GM23248 (cell line): ENCODE measurements at regions not wholly inside any gene's neighbourhood (a gene's known extent, or its start where the extent isn't known, plus 50 kb on each side); places are given as distances from the start of the nearest gene placed in this dataset.

ENCODE experiments used
- DNase-seq: peaks from one replicate; pipeline ENCODE4 v3.0.0-alpha.2; 2015
- H2AFZ ChIP-seq: fragments of 200-600 bp; sonication (generic); 2 replicates; pipeline ENCODE4 v1.6.1; 2016; ENCODE audit warnings: antibody characterized with exemption
- H3F3A ChIP-seq: fragments of 200-600 bp; sonication (generic); 2 replicates; pipeline ENCODE4 v1.6.1; 2016; ENCODE audit warnings: mild to moderate bottlenecking, antibody characterized with exemption, mixed run types; ENCODE audit not compliant: insufficient read depth
- H3K27ac ChIP-seq: fragments of 200-600 bp; sonication (generic); 2 replicates; pipeline ENCODE4 v1.5.1; 2016; ENCODE audit warnings: mild to moderate bottlenecking
- H3K27me3 ChIP-seq: fragments of 200-600 bp; sonication (generic); replicated peaks from 2 replicates; pipeline ENCODE4 v1.6.1; 2016; ENCODE audit warnings: mild to moderate bottlenecking; ENCODE audit not compliant: insufficient read depth
- H3K36me3 ChIP-seq: fragments of 200-600 bp; sonication (generic); 2 replicates; pipeline ENCODE4 v1.6.1; 2016; ENCODE audit warnings: low read depth, mild to moderate bottlenecking
- H3K4me1 ChIP-seq: fragments of 200-600 bp; sonication (generic); 2 replicates; pipeline ENCODE4 v1.6.1; 2016; ENCODE audit warnings: mild to moderate bottlenecking; ENCODE audit not compliant: insufficient read depth
- H3K4me2 ChIP-seq: fragments of 200-600 bp; sonication (generic); one replicate; pipeline ENCODE4 v1.6.1; 2016; ENCODE audit warnings: mild to moderate bottlenecking; ENCODE audit not compliant: unreplicated experiment
- H3K4me3 ChIP-seq: fragments of 200-600 bp; sonication (generic); 2 replicates; pipeline ENCODE4 v1.5.1; 2016; ENCODE audit warnings: mild to moderate bottlenecking
- H3K79me2 ChIP-seq: fragments of 200-600 bp; sonication (generic); 2 replicates; pipeline ENCODE4 v1.6.1; 2016; ENCODE audit warnings: mild to moderate bottlenecking; ENCODE audit not compliant: insufficient read depth
- H3K9ac ChIP-seq: fragments of 200-600 bp; sonication (generic); 2 replicates; pipeline ENCODE4 v1.6.1; 2016; ENCODE audit warnings: mild to moderate bottlenecking
- H3K9me2 ChIP-seq: fragments of 200-600 bp; sonication (generic); 2 replicates; pipeline ENCODE4 v1.6.1; 2016; ENCODE audit warnings: mixed run types, mild to moderate bottlenecking, moderate library complexity; ENCODE audit not compliant: insufficient read depth
- H3K9me3 ChIP-seq: fragments of 200-600 bp; sonication (generic); one replicate; pipeline ENCODE4 v1.6.1; 2017; ENCODE audit warnings: low read depth
- H4K20me1 ChIP-seq: fragments of 200-600 bp; sonication (generic); 2 replicates; pipeline ENCODE4 v1.6.0; 2016; ENCODE audit not compliant: insufficient read depth
- EZH2 ChIP-seq: fragments of 200-600 bp; sonication (generic); IDR thresholded peaks from 2 replicates; pipeline ENCODE4 v1.6.1; 2018; ENCODE audit warnings: antibody characterized with exemption, mild to moderate bottlenecking; ENCODE audit not compliant: insufficient read depth, poor library complexity, severe bottlenecking
- EZH2phosphoT487 ChIP-seq: fragments of 200-600 bp; sonication (generic); IDR thresholded peaks from 2 replicates; pipeline ENCODE4 v1.6.1; 2018; ENCODE audit warnings: antibody characterized with exemption, moderate library complexity, mild to moderate bottlenecking, low read depth; ENCODE audit not compliant: insufficient read depth
- WGBS, 2 experiments: methylation state at CpG; one replicate each; pipeline ENCODE4 v1.1.6; 2015 to 2017; ENCODE audit warnings: low lambda C conversion rate in 2 of 2, low coverage in 1 of 2; ENCODE audit errors: missing lambda C conversion rate in 2 of 2; 5-methylcytosine and 5-hydroxymethylcytosine counted together
- in situ Hi-C: fragments of 300-500 bp; cut with MboI; formaldehyde crosslinking; loops from 2 replicates; pipeline ENCODE4 v1.15.0; 2020

DNA sequence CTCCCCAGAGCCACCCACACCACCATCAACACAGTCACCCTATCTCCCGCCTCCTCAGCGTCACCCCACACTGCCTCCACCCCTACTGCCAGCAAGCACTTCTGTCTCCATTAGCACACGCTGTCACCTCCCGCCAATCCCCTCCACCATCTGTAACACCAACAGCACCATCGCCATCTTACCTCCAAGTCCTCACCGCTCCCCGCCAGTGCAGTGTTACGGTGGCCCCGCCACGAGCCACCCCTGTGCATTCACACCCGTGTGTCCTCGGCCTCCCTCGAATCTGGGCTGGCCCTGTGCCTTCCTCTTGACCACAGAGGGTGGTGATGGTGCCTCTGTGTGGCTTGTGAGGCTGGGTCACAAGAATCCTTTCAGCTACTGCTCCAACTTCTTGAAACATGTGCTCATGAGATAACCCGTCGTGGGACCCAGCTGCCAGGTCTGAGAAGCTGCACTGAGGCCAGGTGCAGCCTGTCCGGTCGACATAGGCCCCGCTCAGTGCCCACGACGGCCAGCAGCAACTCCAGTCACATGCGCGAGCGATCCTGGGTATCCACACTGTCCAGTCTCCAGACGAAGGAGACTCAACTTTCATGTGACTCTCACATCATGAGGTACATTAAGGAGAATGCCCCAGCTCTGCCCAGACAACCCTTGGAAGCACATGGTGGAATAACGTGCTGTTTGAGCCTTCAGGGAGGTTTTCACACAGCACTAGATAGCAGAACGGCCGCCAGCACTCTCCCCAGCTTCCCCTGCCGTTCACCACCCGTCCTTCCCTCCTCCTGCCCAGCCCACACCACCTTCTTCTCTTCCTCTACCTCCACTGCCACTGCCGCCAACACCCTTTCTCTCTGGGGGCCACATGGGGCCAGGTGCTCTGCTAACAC, 72.6 kb upstream of the ASB18 start:
- Histone ChIP-seq H3K9ac (no peak overlapping the region), H4K20me1 (no peaks in the 10 kb centered on the region), H3K36me3 (no peaks in the 10 kb centered on the region), H3K4me2 (no peak overlapping the region), H3K4me3 (no peak overlapping the region), H3F3A (no peaks in the 10 kb centered on the region), H3K27me3 (peaks cover 12% of the 10 kb centered on the region; the same call in 1 of the 2 replicates), H3K9me3 (no peaks in the 10 kb centered on the region), H2AFZ (no peak overlapping the region), H3K79me2 (no peaks in the 10 kb centered on the region), H3K27ac (no peak overlapping the region), H3K4me1 (no peaks in the 10 kb centered on the region), H3K9me2 (no peaks in the 10 kb centered on the region)
- 62 to 66% methylated on average over 28 to 30 of the region's 30 CpGs for WGBS, 2 experiments
- TF ChIP-seq EZH2phosphoT487 (no peak), EZH2 (no peak)
- no peak for DNase-seq
- in situ Hi-C loops = no loop called here

DNA sequence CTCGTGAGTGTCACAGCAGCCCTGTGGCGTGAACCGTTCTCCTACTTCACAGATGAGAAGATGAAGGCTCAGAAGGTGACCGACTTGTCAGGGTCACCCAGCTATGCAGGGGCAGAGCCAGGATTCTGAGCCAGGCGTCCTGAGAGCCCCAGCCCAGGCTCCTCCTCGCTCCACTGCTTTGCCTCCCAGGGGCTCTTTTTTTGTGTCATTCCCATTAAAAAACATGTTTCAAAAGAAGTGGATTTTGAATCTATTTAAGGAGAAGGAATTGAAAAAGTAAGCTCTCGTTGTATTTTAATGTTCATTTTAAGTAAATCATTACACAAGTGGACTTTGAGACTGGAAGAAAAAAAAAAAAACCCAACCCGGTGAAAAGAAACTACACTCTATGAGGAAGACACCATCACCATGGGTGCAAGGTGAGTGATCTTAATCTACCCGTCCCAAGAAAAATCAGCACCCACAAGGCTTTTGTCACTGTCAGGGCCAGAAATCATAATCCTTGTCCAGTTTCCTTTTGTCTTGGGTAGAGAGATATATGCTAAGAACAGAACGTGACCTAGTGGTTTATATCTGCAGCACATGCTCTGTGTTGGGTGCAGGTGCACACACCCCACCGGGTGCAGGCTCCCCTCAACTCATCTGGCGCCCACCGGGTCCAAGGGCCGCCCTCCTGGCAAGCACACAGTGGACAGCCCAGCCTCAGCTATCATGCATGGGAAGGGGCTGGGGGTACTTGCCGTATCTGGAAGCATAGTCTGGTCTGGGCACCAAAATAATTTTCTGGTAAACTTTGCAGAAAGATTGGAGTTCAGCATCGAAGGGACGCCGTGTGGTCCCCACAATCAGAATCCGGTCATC, 73.5 kb upstream of the ASB18 start:
- Histone ChIP-seq H3K4me2 (no peak overlapping the region), H3K4me1 (no peaks in the 10 kb centered on the region), H3F3A (no peaks in the 10 kb centered on the region), H3K27me3 (peaks cover 9% of the 10 kb centered on the region; the same call in 1 of the 2 replicates), H4K20me1 (no peaks in the 10 kb centered on the region), H3K79me2 (no peaks in the 10 kb centered on the region), H3K9ac (no peak overlapping the region), H2AFZ (no peak overlapping the region), H3K9me2 (no peaks in the 10 kb centered on the region), H3K9me3 (no peaks in the 10 kb centered on the region), H3K4me3 (no peak overlapping the region), H3K27ac (no peak overlapping the region), H3K36me3 (no peaks in the 10 kb centered on the region)
- DNase-seq = no peak
- TF ChIP-seq EZH2 (no peak), EZH2phosphoT487 (no peak)
- 65 to 66% methylated on average over 19 of the region's 19 CpGs for WGBS, 2 experiments
- in situ Hi-C loops = no loop called here

DNA sequence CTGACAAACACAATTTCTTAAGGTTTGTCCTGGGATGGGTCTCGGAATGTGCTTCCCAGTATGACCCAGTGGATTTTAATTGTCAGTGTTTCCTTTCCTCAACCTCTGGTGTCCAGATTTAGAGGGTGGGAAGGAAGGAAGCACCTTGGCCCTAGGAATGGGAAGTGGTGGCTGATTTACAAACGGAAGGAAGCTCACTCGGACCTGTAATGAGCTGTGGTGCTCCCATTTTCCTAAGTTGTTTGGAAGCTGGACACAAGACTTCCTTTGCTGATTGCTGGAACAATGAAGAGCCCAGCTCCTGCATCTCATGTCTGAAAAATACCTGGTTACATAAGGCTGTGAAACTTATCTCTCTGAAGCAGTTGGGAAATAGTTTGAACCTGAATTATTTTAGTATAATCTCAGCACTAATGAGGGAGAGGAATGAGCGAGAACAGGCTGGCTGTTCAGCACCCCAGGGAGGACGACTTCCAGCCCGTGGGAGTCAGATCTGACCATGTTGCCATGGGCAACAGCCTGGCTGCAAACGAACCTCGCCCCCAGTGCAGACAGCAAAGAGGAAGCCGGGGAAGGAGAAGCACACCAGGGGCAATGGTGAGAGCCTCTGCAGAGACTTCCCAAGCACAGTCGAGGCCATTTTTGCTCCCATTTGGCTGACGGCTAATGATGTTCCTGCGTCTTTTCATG, 74.4 kb upstream of the ASB18 start:
- 27% methylated on average over 11 to 12 of the region's 12 CpGs for WGBS, 2 experiments
- H3K4me1 ChIP-seq = no peaks in the 10 kb centered on the region
- no peak overlapping the region for H2AFZ ChIP-seq
- H3K9me2 ChIP-seq = no peaks in the 10 kb centered on the region
- H3K79me2 ChIP-seq = no peaks in the 10 kb centered on the region
- peak; percentile 50 for DNase-seq
- H3K27me3 ChIP-seq = peaks cover 14% of the 10 kb centered on the region; the same call in 1 of the 2 replicates
- no peak overlapping the region for H3K4me3 ChIP-seq
- H4K20me1 ChIP-seq = no peaks in the 10 kb centered on the region
- in situ Hi-C loops = no loop called here
- no peaks in the 10 kb centered on the region for H3K36me3 ChIP-seq
- H3K9me3 ChIP-seq = no peaks in the 10 kb centered on the region
- no peak overlapping the region for H3K9ac ChIP-seq
- no peak overlapping the region for H3K27ac ChIP-seq
- no peak overlapping the region for H3K4me2 ChIP-seq
- TF ChIP-seq EZH2phosphoT487 (no peak), EZH2 (no peak)
- no peaks in the 10 kb centered on the region for H3F3A ChIP-seq

GRCh38 chr2:236340251-236340650, 76.0 kb upstream of the ASB18 start:
- H3K4me3 ChIP-seq = no peak overlapping the region
- no peak overlapping the region for H2AFZ ChIP-seq
- H3F3A ChIP-seq = no peaks in the 10 kb centered on the region
- TF ChIP-seq EZH2phosphoT487 = no peak
- no peak for TF ChIP-seq EZH2
- H3K27me3 ChIP-seq = peaks cover 14% of the 10 kb centered on the region; the same call in 1 of the 2 replicates
- no peaks in the 10 kb centered on the region for H4K20me1 ChIP-seq
- no peaks in the 10 kb centered on the region for H3K9me3 ChIP-seq
- H3K4me2 ChIP-seq = no peak overlapping the region
- 53 to 72% methylated on average over 6 of the region's 6 CpGs for WGBS, 2 experiments
- H3K4me1 ChIP-seq = no peaks in the 10 kb centered on the region
- no peaks in the 10 kb centered on the region for H3K79me2 ChIP-seq
- in situ Hi-C loops = no loop called here
- H3K27ac ChIP-seq = no peak overlapping the region
- DNase-seq = no peak
- H3K36me3 ChIP-seq = no peaks in the 10 kb centered on the region
- no peaks in the 10 kb centered on the region for H3K9me2 ChIP-seq
- H3K9ac ChIP-seq = no peak overlapping the region
